DND-41 (cell line): ENCODE measurements at regions not wholly inside any gene's neighbourhood (a gene's known extent, or its start where the extent isn't known, plus 50 kb on each side); places are given as distances from the start of the nearest gene placed in this dataset.

Experiments used
- ATAC-seq: fragments of 200-7000 bp; cut with Tn5 transposase; 3 replicates; pipeline ENCODE4 v1.9.1; 2021; ENCODE audit warnings: low read depth; ENCODE audit not compliant: insufficient read depth
- DNase-seq: peaks from one replicate; pipeline ENCODE4 v3.0.0-alpha.2; 2020
- H2AFZ ChIP-seq: 2 replicates; pipeline ENCODE4 v1.6.0; 2012; ENCODE audit warnings: low read depth, low read length
- H3K27ac ChIP-seq: 2 replicates; pipeline ENCODE4 v1.5.1; 2012; ENCODE audit warnings: low read length, inconsistent platforms
- H3K27me3 ChIP-seq: fragments of 200-600 bp; sonication (generic); 2 replicates; pipeline ENCODE4 v1.6.0; 2012; ENCODE audit warnings: low read length, mild to moderate bottlenecking, inconsistent platforms; ENCODE audit not compliant: insufficient read depth, poor library complexity
- H3K36me3 ChIP-seq: 2 replicates; pipeline ENCODE4 v1.5.1; 2012; ENCODE audit warnings: low read length, inconsistent platforms; ENCODE audit not compliant: insufficient read depth
- H3K4me1 ChIP-seq: 2 replicates; pipeline ENCODE4 v1.5.1; 2012; ENCODE audit warnings: mild to moderate bottlenecking, low read length; ENCODE audit not compliant: insufficient read depth
- H3K4me2 ChIP-seq: 2 replicates; pipeline ENCODE4 v1.6.0; 2012; ENCODE audit warnings: mild to moderate bottlenecking, moderate library complexity, low read length, inconsistent platforms; ENCODE audit not compliant: insufficient read depth
- H3K4me3 ChIP-seq, 2 experiments: fragments of 200-600 bp in 1 of 2; shearing (Covaris generic) in 1 of 2; 2 replicates each; pipeline ENCODE4 v1.5.1; 2012 to 2016; ENCODE audit warnings: inconsistent platforms in 2 of 2, low read length in 2 of 2, mild to moderate bottlenecking in 2 of 2, low read depth in 1 of 2, moderate library complexity in 1 of 2
- H3K79me2 ChIP-seq: 2 replicates; pipeline ENCODE4 v1.6.0; 2012; ENCODE audit warnings: low read length, inconsistent platforms; ENCODE audit not compliant: insufficient read depth
- H3K9ac ChIP-seq: 2 replicates; pipeline ENCODE4 v1.6.0; 2012; ENCODE audit warnings: low read depth, mild to moderate bottlenecking, inconsistent platforms, low read length, moderate library complexity
- H3K9me3 ChIP-seq: 2 replicates; pipeline ENCODE4 v1.5.1; 2012; ENCODE audit warnings: low read length, moderate library complexity, mild to moderate bottlenecking, inconsistent platforms; ENCODE audit not compliant: insufficient read depth, severe bottlenecking
- H4K20me1 ChIP-seq: 2 replicates; pipeline ENCODE4 v1.6.0; 2012; ENCODE audit warnings: low read length; ENCODE audit not compliant: insufficient read depth
- EZH2 ChIP-seq: IDR thresholded peaks from 3 replicates; pipeline ENCODE4 v1.6.1; 2012; ENCODE audit warnings: borderline replicate concordance, low read depth, mild to moderate bottlenecking, moderate library complexity, low read length, inconsistent platforms; ENCODE audit not compliant: severe bottlenecking
- TF ChIP-seq, protein P1 (sequence below): IDR thresholded peaks from 2 replicates; pipeline ENCODE4 v1.5.1; 2012; ENCODE audit warnings: borderline replicate concordance, low read length, moderate library complexity, mild to moderate bottlenecking; ENCODE audit not compliant: poor library complexity, severe bottlenecking; ENCODE audit errors: extremely low read depth

DNA sequence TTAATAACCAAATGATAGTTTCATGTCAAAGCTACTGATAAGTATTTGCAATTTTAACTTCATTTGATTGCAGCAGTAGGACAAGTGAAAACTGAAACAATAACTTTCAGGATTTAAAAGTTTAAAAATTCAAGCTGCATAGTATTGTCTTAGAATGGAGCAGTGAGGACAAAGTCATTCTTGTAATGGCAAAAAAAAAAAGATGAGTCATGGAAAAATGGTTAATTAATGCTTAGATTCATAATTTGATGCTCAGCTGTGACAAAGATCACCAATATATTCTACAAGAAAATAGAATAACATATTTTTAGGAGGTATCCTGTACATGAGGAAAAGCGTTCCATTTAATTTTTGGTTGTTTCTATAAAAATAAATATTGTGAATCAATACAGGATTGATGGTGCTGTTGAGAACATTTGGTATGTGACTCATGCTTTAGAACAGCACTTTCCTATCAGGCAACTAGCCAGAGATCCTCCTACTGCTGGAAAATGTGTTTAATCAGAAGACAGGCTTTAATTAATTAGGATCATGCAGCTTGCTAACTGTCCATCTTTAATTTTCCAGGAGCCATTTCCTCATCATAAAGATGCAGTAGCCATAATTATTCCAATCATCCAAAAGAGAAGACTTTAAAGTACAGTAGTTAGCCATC is 239.0 kb upstream of the MMADHC start:
- Histone ChIP-seq H3K4me2 (no peak overlapping the region), H3K4me1 (no peaks in the 10 kb centered on the region), H3K27me3 (no peaks in the 10 kb centered on the region), H3K9ac (no peak overlapping the region), H3K36me3 (no peaks in the 10 kb centered on the region), H3K9me3 (no peaks in the 10 kb centered on the region), H3K79me2 (no peaks in the 10 kb centered on the region), H3K4me3 (no peak overlapping the region), H4K20me1 (no peaks in the 10 kb centered on the region), H2AFZ (no peak overlapping the region), H3K27ac (no peak overlapping the region)
- no peak for ATAC-seq
- DNase-seq, result no peak
- TF ChIP-seq, protein P1, sequence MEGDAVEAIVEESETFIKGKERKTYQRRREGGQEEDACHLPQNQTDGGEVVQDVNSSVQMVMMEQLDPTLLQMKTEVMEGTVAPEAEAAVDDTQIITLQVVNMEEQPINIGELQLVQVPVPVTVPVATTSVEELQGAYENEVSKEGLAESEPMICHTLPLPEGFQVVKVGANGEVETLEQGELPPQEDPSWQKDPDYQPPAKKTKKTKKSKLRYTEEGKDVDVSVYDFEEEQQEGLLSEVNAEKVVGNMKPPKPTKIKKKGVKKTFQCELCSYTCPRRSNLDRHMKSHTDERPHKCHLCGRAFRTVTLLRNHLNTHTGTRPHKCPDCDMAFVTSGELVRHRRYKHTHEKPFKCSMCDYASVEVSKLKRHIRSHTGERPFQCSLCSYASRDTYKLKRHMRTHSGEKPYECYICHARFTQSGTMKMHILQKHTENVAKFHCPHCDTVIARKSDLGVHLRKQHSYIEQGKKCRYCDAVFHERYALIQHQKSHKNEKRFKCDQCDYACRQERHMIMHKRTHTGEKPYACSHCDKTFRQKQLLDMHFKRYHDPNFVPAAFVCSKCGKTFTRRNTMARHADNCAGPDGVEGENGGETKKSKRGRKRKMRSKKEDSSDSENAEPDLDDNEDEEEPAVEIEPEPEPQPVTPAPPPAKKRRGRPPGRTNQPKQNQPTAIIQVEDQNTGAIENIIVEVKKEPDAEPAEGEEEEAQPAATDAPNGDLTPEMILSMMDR, result no peak
- TF ChIP-seq EZH2, result no peak

GRCh38 chr2:149825473-149825872 is 237.9 kb upstream of the MMADHC start:
- ATAC-seq (no peak), DNase-seq (no peak)
- H3K79me2 ChIP-seq, result no peaks in the 10 kb centered on the region
- no peak overlapping the region for H3K9ac ChIP-seq
- H3K4me3 ChIP-seq, result no peak overlapping the region
- no peaks in the 10 kb centered on the region for H4K20me1 ChIP-seq
- H3K4me2 ChIP-seq, result no peak overlapping the region
- H2AFZ ChIP-seq, result no peak overlapping the region
- H3K9me3 ChIP-seq, result no peaks in the 10 kb centered on the region
- H3K27me3 ChIP-seq, result no peaks in the 10 kb centered on the region
- H3K4me1 ChIP-seq, result no peaks in the 10 kb centered on the region
- H3K36me3 ChIP-seq, result no peaks in the 10 kb centered on the region
- no peak for TF ChIP-seq EZH2
- TF ChIP-seq, protein P1, result no peak
- H3K27ac ChIP-seq, result no peak overlapping the region

GRCh38 chr2:149824136-149824535 is 236.6 kb upstream of the MMADHC start:
- H3K4me2 ChIP-seq, result no peak overlapping the region
- H3K36me3 ChIP-seq, result no peaks in the 10 kb centered on the region
- no peaks in the 10 kb centered on the region for H3K79me2 ChIP-seq
- no peak for ATAC-seq
- H2AFZ ChIP-seq, result no peak overlapping the region
- H3K27me3 ChIP-seq, result no peaks in the 10 kb centered on the region
- no peaks in the 10 kb centered on the region for H4K20me1 ChIP-seq
- H3K4me3 ChIP-seq, result no peak overlapping the region
- TF ChIP-seq, protein P1, result no peak
- no peak for TF ChIP-seq EZH2
- DNase-seq, result no peak
- no peak overlapping the region for H3K27ac ChIP-seq
- no peaks in the 10 kb centered on the region for H3K9me3 ChIP-seq
- H3K4me1 ChIP-seq, result no peaks in the 10 kb centered on the region
- H3K9ac ChIP-seq, result no peak overlapping the region
